Tibial nerve (tissue), 4 donors: ENCODE measurements at regions not wholly inside any gene's neighbourhood (a gene's known extent, or its start where the extent isn't known, plus 50 kb on each side); places are given as distances from the start of the nearest gene placed in this dataset.

Experiments used
- CTCF ChIP-seq, 5 experiments: fragments of 200-600 bp in 3 of 5; fragments of 450-650 bp in 2 of 5; sonication (generic) in 3 of 5; IDR thresholded peaks; one replicate each; pipeline ENCODE4 v1.5.1; 2016 to 2019; ENCODE audit warnings: antibody characterized with exemption in 5 of 5, mild to moderate bottlenecking in 3 of 5, moderate library complexity in 2 of 5
- EP300 ChIP-seq, 2 donors: sonication (generic); formaldehyde crosslinking; IDR thresholded peaks; one replicate each; pipeline ENCODE4 v1.6.1; 2017; ENCODE audit warnings: antibody characterized with exemption in 2 of 2, mild to moderate bottlenecking in 1 of 2
- POLR2A ChIP-seq, 2 donors: fragments of 450-650 bp; IDR thresholded peaks; one replicate each; pipeline ENCODE4 v1.6.1; 2017; ENCODE audit warnings: antibody characterized with exemption in 2 of 2, mild to moderate bottlenecking in 2 of 2, moderate library complexity in 2 of 2

GRCh38 chr13:108500711-108501110, 128.7 kb upstream of the MYO16 start:
- no peak for TF ChIP-seq CTCF (IDR thresholded peaks at IDR 0.05)
- no peak for TF ChIP-seq POLR2A (IDR thresholded peaks at IDR 0.05)
- TF ChIP-seq EP300 (IDR thresholded peaks at IDR 0.05), result no peak
